GM19328 (cell line): ENCODE measurements at regions not wholly inside any gene's neighbourhood (a gene's known extent, or its start where the extent isn't known, plus 50 kb on each side); places are given as distances from the start of the nearest gene placed in this dataset.

Source experiments
- ATAC-seq: cut with Tn5 transposase; IDR thresholded peaks from one replicate; pipeline ENCODE4 v1.9.1; 2021; ENCODE audit warnings: mild to moderate bottlenecking, moderate library complexity; ENCODE audit not compliant: unreplicated experiment

DNA sequence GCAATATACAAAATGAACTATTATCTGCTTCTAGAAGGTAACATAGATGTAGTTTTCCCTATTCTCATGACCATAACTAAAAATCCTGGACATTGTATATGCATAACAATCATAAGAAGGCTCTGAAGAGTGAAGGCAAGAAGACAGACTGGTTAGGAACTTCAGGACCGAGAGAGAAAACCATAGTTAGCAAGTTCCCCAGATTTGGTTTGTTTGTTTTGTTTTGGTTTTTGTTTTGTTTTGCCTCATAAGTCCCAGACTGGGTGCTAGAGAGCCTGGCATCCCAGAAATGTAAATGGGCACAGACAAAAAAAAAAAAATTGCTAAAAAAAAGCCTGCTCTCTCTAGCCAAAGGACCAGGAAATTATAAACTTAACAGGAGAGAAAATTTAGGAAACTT is 192.2 kb upstream of the FBXO11 start:
- ATAC-seq, result no peak

DNA sequence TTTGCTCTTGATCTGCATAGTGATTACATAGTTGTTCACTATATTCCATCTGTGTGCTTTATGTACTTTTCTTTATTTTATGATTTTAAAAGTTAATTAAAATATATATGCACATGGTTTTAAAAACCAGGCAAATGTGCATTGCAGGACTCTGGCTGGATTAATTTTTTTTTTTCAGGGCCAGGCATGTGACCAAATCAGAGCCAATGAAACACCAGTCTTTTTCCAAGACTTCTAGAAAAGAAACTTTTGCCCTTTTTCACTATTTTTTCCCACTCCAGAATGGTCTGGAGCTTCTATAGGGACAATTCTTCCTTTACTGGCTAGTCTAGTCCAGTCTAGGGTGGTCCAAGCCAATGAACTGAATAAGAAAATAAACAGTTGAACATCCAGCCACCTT is 198.1 kb upstream of the FBXO11 start:
- no peak for ATAC-seq

DNA sequence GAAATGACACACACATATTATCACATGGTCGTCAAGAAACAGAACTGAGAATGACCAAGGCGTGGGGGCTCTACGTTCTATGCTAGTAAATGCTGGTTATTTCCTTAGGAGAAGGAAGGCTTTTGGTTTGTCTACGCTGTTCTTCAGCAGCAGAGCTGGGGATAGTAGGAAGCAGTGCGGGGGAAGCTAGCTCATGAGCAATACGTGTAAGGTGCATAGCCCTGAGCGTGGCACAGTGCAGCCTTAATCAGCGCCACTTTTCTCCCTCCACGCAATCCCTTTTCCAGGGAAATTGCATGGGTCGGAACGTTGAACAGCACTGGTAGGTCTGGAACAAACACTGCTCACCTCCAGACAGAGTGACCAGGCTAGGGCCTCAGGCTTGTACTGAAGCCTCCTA is 199.6 kb upstream of the FBXO11 start:
- no peak for ATAC-seq

DNA sequence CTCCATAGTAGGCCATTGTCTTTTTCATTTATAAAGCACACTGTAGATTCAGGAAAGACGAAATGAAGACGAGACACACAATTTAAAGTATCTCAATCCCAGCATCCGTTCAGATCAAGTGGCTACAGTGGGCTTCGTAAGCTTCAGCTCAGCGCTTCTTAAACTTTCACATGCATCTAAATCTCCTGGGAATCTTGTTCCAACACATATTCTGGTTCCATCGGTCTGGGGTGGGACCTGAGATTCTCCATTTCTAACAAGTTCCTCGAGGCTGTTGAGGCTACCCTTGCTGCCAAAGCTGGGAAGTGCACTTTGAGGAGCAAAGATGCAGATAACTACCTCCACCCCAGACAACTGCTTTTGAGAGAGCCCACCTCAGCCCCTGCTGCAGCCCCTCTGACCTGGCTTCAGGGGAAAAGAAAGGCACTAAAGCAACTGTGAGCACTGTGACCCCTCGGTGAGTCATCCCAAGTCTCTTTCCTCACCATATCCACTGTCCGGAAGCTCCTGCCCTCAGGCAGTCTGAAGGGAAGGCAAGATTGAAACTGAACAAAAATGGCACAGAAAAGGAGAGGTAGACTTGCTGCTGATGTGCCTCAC is 201.1 kb upstream of the FBXO11 start:
- no peak for ATAC-seq

DNA sequence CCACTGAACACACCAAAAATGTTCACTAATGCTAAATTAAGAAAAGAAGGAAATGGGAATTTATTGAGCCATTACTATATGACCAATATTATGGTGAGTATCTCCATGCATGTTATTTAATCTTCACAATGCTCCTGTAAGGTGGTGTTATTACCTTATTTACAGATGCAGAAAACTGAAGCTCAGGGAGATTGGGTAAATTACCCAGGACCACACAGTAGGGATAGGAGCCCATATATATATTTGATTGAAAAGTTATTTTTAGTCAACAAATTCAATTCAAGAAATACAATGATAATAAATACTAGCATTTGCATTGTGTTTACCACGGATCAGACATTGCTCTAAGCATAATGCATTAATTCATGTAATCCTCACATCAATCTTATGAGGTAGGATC is 202.2 kb upstream of the FBXO11 start:
- ATAC-seq, result no peak

DNA sequence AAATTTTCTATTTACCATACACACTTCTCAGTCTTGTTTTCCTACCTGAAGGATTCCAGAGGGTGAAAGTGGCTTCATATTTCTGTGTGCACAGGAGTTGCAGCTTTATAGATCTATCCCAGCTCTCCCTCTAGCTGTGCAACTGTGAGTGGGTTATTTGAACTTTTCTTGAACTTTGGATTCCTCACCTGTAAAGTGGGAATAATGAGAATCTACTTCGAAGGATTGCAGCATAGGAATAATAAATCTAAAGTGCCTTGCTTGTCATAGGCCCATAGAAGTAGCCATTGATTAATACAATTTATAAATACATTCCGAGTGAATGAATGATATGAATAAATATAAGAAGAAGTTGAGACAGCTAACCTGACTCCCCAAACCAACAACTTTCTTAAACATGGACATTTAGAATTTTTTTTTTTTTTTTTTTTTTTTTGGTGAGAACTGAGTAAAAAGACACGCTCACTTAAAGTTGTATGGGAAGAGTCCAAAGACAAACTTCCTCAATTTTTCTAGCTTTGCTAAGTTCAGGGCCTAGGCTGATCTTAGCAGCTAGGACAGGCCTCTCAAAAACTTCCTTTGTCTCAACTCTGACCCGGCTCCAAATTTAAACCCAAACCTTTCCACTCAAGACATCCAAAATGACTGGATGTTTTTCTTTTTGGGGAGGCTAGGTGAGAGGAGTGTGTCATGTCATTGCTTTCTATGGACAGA is 203.3 kb upstream of the FBXO11 start:
- ATAC-seq, result no peak

DNA sequence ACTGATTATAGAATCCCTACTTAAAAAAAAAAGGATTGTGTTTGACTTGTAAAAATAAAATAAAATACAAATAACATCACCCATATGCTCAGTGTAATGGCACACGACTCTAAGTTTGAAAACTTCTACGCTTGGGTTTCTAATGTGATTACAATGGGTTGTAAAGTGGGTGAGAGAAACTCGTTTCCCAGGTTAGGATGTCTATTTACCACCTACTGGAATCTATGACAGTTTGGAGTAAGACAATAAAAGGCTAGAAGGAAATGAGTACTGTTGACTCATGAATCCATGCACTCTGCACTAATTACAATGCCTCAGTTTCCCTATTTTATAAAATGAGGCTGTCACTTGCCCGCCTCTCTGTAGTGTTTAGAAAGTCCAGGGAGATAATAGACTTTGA is 204.0 kb upstream of the FOXN2 start:
- ATAC-seq, result no peak

DNA sequence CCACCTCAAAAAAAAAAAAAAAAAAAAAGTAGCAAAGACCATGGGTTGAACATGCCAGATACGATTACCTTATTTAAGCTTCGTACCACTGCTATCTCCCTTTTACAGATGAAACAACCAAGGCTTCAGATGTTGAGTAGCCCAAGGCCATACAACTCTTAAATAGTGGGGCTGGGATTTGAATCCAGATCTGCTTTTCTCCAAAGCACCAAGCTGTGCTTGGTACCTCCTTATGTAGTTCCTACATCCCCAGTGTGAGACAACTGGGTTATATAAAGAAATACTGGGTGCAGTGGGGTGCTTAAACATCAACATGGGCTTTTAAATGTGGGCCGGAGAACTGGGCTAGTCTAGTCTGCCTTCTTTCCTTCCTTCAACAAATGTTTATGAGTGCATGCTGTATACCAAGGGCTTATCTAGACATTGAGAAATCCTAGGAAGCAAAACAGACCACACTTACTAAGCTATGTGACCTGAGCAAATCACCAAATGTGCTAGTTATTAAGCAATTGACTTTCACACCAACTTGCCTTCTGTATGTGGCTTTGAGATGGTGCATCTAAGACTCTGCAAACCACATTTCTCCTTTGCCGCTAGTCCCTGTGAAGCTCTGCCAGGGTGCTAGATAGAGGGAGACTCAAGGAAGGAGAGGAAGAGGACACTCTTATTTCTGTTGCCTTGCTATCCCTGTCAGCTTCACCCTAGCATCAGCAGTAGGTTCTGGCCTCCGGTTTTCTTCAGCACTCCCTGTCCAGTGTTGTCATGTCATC is 201.4 kb upstream of the FOXN2 start:
- no peak for ATAC-seq

DNA sequence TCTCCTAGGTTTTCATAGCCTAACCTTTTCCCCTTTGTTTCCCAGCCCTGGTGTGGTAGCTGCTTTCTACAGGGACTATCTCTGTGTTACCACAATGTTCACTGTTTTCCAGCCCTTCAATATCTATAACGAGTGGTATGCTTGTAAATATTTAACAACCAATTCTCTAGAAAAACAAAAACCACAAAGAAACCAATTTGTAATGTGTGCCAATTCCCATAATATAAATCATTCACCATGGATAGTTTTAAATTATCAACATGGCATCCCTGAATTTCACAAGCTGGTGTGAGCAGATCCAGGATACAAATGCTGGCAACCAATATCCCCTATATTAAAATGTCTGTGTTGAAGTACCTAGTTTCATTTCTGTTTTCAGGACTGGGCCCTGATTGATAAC is 200.7 kb upstream of the FOXN2 start:
- ATAC-seq, result no peak

DNA sequence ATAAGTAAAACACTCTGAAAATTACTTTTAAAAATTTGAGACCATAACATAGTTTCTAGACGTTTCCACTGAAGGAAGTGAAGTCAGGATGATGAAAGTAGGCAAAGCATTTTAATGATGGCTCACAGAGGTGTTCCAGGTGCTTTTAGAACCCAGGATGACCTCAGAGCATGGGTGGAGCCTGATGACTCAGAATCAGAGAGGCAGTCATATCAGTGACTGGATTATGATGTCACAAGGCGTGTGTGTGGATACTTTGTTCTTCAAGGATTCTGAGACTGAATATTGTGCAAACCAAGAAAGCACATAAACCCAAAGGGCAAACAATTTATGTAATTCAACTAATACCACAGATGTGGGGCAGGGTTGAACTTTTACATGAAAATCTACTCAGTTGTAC is 200.2 kb upstream of the FOXN2 start:
- ATAC-seq, result no peak

DNA sequence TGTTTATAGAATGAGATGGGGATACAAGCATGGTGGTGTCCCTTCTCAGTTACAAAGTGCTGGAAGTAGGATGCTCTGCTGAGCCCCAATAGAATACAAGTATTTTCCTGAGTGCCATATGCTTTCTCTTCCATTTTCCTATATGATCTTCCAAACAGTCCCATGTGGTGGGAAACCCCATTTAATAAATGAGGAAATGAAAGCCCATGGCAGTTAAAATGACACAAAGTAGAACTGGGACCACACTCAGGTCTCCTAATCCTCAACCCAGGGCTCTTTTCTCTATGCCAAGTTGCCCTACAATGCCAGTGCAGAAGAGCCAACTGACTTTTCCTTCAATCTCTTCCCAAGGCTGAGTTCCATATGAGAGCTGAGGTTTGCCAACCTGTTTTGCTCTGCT is 198.0 kb upstream of the FOXN2 start:
- ATAC-seq, result no peak

DNA sequence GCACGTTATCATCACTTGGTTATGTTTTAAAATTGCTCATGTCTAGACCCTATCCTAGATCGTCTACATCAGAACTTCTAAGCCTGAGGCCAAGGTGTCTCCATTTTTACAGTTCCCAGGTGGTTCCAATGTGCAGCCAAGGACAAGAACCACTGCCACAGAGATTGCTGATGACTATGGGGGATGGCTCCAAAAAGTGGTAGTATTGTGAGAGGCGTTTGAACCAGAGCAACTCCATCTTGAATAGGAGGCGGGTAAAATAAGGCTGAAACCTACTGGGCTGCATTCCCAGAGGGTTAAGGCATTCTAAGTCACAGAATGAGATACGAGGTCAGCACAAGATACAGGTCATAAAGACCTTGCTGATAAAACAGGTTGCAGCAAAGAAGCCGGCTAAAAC is 195.6 kb upstream of the FOXN2 start:
- ATAC-seq, result no peak

DNA sequence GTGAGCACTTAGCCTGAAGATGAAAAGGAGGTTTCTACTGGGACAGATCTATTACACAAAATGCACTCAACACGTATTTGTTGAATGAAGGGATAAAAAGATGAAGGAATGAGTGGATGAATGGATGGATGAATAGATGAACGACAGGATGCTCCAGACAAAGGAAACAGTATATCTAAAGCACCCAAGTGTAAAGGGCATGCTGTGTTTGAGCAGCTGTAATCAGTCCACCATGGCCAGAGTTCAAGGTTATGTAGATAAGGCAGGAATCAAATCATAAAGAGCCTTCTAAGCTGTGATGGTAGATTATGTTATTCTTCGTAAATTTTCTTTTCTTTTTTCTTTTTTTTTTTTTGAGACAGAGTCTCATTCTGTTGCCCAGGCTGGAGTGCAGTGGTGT is 194.4 kb upstream of the FOXN2 start:
- ATAC-seq, result no peak

DNA sequence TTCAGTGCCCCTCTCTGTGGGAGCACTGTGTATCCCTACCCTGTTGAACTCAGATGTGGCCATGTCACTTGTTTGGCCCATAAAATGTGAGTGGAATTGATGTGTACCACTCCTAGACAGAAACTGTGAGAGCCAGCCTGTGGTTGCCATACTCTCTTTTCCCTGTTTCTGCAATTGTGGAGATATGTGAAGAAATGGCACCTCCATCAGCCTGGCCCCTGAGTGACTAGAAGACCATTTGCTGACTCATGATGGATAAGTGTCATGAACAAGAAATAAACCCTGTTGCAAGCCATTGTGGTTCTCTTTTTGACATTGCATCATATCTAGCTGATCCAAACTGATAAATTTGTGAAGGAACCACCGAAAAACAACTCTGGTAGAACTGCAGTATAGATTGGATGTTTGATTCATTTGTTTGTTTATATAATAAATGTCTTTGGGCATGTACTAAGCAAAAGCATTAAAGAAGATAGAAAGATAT is 193.7 kb upstream of the FOXN2 start:
- ATAC-seq, result no peak

DNA sequence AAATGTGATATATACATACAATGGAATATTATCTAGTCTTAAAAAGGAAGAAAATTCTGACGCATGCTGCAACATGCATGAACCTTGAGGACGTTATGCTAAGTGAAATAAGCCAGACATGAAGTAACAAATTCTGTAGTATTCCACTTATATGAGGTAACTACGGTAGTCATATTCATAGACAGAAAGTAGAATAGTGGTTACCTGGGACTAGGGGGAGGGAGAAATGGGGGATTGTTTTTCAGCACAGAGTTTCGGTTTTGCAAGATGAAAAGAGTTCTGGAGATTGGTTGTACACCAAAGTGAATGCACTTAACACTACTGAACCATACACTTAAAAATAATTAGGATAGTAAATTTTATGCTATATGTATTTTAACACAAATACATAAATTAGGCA is 192.3 kb upstream of the FOXN2 start:
- ATAC-seq, result no peak

DNA sequence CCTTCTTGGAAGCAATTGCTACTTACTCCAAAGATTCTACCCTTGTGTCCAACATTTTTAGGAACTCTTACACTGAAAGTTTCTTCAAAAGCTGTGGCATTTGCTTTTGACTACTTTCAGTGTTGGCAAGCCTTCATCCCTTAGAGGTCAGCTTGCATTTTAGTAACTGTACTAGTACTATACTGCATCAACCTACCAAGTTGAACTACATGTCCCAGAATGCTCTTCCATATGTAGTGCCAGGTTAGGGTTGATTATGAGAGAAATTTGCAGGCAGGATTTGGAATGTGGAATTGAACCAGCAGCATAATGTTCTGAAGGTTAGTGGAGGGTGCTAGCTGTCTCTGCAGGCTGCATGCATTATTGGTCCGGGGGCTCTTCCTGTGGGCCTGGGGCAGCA is 189.9 kb upstream of the FOXN2 start:
- no peak for ATAC-seq

DNA sequence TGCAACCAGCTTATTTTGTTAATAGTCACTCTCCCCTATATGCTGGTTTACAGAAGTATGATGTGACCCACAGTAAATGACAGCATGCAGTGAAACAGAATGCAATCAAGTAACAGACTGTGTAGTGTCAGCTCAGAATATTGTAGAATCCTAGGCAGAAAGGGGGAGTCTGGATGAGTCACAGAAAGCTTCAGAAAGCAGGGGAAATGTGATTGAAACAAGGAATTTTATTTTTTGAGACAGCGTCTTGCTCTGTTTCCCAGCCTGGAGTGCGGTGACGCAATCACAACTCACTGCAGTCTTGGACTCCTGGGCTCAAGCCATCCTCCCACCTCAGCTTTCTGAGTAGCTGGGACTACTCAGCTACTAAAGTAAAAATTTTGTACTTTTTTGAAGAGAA is 188.3 kb upstream of the FOXN2 start:
- no peak for ATAC-seq

DNA sequence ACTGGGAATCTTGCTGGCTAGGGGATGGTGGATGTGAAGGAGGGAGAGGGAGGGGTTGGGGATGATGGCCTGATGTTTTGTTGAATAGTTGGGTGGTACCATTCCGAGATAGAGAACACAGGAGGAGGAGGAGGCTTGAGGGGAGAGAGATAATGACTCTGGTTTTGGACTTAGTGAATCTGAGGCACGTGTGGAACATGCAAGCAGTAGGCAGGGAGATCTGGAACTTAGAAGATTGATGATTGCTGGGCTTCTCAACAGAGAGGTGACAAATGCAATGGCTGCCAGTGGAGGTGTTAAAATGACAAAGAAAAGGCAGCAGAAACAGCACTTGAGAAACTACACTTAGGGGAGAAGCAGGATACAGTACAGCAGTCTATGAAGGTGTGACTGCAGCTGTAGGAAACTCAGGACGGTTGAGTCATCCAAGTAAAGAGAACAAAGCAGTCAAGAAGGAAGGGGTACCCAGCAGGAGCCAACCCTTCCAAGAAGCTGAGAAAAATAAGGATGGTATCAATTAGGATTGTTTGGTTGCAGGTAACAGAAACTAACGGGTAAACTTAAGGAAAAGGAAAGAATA is 186.8 kb upstream of the FOXN2 start:
- ATAC-seq, result no peak

DNA sequence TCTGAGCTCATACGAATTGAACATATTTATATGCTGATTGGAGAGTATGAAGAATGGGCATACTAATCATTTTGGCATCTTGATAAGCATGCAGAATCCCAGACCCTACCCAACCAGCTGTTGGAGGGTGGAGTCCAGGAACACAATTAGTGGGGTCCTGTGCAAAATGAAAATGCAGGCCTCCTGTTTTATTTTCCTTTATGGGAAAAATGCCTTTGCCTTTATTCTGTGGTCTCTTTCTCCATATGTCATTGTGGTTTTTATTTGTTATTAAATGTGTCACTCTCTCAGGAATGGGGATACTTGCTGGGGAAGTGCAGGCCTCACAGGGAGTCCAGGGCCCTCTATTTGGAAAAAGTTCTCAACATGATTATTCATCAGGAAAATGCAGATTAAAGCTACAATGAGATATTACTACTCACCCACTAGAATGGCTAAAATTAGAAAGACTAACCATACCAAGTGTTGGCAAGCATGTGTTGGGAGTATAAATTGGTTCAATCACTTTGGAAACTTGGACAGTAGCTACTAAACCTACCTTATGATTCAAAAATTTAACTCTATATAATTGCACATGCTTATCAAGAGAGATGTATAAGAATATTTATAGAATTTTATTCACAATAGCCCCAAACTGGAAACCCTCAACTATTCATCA is 185.1 kb upstream of the FOXN2 start:
- ATAC-seq, result no peak

DNA sequence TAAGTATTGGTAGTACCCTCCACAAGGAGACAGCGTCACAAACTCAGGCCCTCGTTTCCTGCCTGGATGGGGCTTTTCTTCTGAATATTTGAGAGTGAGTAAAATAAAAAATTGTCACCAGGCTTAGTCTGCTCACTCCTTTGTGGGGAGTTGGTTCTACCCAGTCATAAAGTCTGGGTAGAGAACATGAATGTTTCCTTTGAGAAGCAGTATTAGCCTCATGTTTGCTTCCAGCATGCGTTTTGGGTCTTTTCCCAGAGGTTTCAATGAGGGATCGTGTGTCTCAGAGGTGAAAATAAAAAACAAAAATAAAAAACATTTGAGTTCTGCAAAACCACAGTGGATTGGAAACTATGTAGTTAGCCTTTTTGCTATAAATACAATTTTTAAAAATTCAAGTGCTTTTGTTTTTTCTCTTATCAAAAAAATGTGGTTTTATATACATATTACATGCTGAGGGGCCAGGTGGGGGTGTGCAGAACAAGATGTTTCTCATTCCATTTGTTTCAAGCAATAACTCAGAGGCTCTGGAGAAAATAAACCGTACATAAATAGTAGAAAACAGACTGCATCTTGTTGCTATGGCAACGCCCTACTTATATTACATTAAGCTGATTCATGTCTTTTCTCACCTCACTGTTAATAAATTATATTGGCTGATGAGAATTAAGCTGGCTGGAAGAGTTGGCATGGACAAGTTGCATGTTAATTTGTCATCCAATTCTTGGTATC is 182.8 kb upstream of the FOXN2 start:
- no peak for ATAC-seq

DNA sequence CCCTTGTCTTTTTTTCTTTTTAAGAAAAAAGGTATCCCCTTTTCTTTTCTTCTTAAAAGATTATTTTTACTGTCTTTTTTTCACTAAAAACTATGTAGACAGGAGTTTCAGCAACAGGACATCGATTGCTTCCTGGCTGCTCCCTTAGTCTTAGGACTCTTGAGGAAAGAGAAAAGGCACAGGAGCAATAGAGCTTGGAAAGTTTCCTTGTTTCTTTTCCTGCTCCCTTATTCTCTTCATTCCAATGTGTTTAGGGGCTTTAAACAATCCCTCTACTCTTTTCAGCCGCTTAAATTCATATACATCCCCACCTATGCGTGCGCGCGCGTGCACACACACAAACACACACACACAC is 182.2 kb upstream of the FOXN2 start:
- no peak for ATAC-seq
